ENCODE measurements at regions not wholly inside any gene's neighbourhood (a gene's known extent, or its start where the extent isn't known, plus 50 kb on each side); places are given as distances from the start of the nearest gene placed in this dataset.

- TF ChIP-seq REST (IDR thresholded peaks at IDR 0.05; ENCODE audit: unreplicated experiment) (no peak), CTCF (conservative IDR thresholded peaks at IDR 0.05; ENCODE audit: low read depth in 2 of 2) (no peak), EZH2phosphoT487 (IDR thresholded peaks at IDR 0.05; ENCODE audit: unreplicated experiment) (no peak), JUNB (IDR thresholded peaks at IDR 0.05; ENCODE audit: unreplicated experiment) (no peak), POLR2AphosphoS5 (IDR thresholded peaks at IDR 0.05; ENCODE audit: low read depth) (no peak), STAT1 (IDR thresholded peaks at IDR 0.05; ENCODE audit: unreplicated experiment) (no peak), EZH2 (IDR thresholded peaks at IDR 0.05; ENCODE audit: low read depth, unreplicated experiment) (no peak), CREB1 (CRISPR knock-in tag; IDR thresholded peaks at IDR 0.05; ENCODE audit: low read depth) (no peak)
These were observed 91.7 kb downstream of the SLC35B3 start for GRCh38 chr6:8343600-8343999.

Data from GM23338 (cell line).